Fibroblast of lung (primary cell): ENCODE measurements at regions not wholly inside any gene's neighbourhood (a gene's known extent, or its start where the extent isn't known, plus 50 kb on each side); places are given as distances from the start of the nearest gene placed in this dataset.

Experiments used
- DNase-seq, 2 donors: peaks; one replicate each; pipeline versions ENCODE4 v3.0.0 to v3.0.0-alpha.2; 2010; ENCODE audit warnings: low read depth in 2 of 2
- H2AFZ ChIP-seq: 2 replicates; pipeline ENCODE4 v1.5.1; 2012; ENCODE audit warnings: low read length, control low read depth, inconsistent platforms
- H3K27ac ChIP-seq: 2 replicates; pipeline ENCODE4 v1.5.1; 2011; ENCODE audit warnings: low read length, control low read depth; ENCODE audit not compliant: insufficient read depth
- H3K27me3 ChIP-seq: 2 replicates; pipeline ENCODE4 v1.5.1; 2011; ENCODE audit warnings: mild to moderate bottlenecking, low read length; ENCODE audit not compliant: control insufficient read depth, insufficient read depth
- H3K36me3 ChIP-seq: 2 replicates; pipeline ENCODE4 v1.5.1; 2011; ENCODE audit warnings: low read length; ENCODE audit not compliant: control insufficient read depth, insufficient read depth
- H3K4me1 ChIP-seq: 2 replicates; pipeline ENCODE4 v1.5.1; 2011; ENCODE audit warnings: low read length; ENCODE audit not compliant: control insufficient read depth, insufficient read depth; ENCODE audit errors: extremely low read depth
- H3K4me2 ChIP-seq: 2 replicates; pipeline ENCODE4 v1.5.1; 2011; ENCODE audit warnings: low read length, control low read depth; ENCODE audit not compliant: insufficient read depth; ENCODE audit errors: extremely low read depth
- H3K4me3 ChIP-seq, 4 experiments: fragments of 200-600 bp in 1 of 4; sonication (generic) in 1 of 4; replicated peaks in 1 of 4; 2 replicates each; pipeline ENCODE4 v1.5.1; 2011 to 2016; ENCODE audit warnings: low read length in 4 of 4, low read depth in 3 of 4, mild to moderate bottlenecking in 3 of 4, control low read depth in 2 of 4, inconsistent platforms in 1 of 4, mixed read lengths in 1 of 4; ENCODE audit not compliant: insufficient read depth in 1 of 4; ENCODE audit errors: control extremely low read depth in 1 of 4
- H3K79me2 ChIP-seq: 2 replicates; pipeline ENCODE4 v1.5.1; 2012; ENCODE audit warnings: mild to moderate bottlenecking, low read length, inconsistent platforms; ENCODE audit not compliant: control insufficient read depth, insufficient read depth
- H3K9ac ChIP-seq: 2 replicates; pipeline ENCODE4 v1.5.1; 2011; ENCODE audit warnings: mild to moderate bottlenecking, low read length, control low read depth; ENCODE audit not compliant: insufficient read depth
- H3K9me3 ChIP-seq: 2 replicates; pipeline ENCODE4 v1.5.1; 2012; ENCODE audit warnings: low read depth, low read length; ENCODE audit not compliant: control insufficient read depth, insufficient read depth
- H4K20me1 ChIP-seq: 2 replicates; pipeline ENCODE4 v1.5.1; 2011; ENCODE audit warnings: low read length; ENCODE audit not compliant: control insufficient read depth, insufficient read depth; ENCODE audit errors: extremely low read depth
- CTCF ChIP-seq, 2 donors: IDR thresholded peaks in 1 of 2; conservative IDR thresholded peaks in 1 of 2; 1 replicate in 1 of 2; 2 replicates in 1 of 2; pipeline ENCODE4 v1.5.1; 2011 to 2012; ENCODE audit warnings: low read length in 2 of 2, control low read depth in 1 of 2, inconsistent platforms in 1 of 2, low read depth in 1 of 2, mild to moderate bottlenecking in 1 of 2
- EZH2 ChIP-seq: IDR thresholded peaks from 2 replicates; pipeline ENCODE4 v1.5.1; 2012; ENCODE audit warnings: low read length, control low read depth, mild to moderate bottlenecking; ENCODE audit errors: missing control alignments

DNA sequence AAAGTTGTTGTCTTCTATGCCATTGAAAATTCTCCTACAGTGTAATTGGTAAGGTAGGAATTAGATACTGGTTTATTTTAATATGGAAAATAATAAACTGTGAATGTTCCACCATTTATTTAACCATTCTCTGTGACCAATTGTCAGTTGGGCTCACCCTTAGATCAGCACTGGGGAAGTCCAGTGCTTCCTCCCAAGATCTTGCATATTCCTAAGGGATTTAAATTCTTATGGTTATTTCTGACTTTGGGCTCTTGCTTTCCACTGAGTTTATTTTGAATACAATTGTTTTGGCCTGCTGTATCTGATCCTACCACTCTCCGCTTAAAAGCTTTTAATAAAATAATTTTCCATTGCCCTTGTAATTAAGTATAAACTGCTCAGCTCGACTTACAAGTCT is 137.4 kb downstream of the OR2K2 start:
- H3K4me2 ChIP-seq: no peak overlapping the region
- no peaks in the 10 kb centered on the region for H3K79me2 ChIP-seq
- TF ChIP-seq EZH2 (no peak), CTCF (conservative IDR thresholded peaks at IDR 0.05 in 1 of 2, IDR thresholded peaks at IDR 0.05 in 1 of 2; ENCODE audit: low read depth in 1 of 2, low read length in 2 of 2) (no peak)
- no peaks in the 10 kb centered on the region for H3K4me1 ChIP-seq
- H3K27ac ChIP-seq: no peak overlapping the region
- H3K9me3 ChIP-seq: no peaks in the 10 kb centered on the region
- H3K36me3 ChIP-seq: no peaks in the 10 kb centered on the region
- H2AFZ ChIP-seq: no peak overlapping the region
- H3K4me3 ChIP-seq: no peak overlapping the region
- no peak overlapping the region for H3K9ac ChIP-seq
- peaks cover 2% of the 10 kb centered on the region for H3K27me3 ChIP-seq
- DNase-seq: no peak
- H4K20me1 ChIP-seq: no peaks in the 10 kb centered on the region

DNA sequence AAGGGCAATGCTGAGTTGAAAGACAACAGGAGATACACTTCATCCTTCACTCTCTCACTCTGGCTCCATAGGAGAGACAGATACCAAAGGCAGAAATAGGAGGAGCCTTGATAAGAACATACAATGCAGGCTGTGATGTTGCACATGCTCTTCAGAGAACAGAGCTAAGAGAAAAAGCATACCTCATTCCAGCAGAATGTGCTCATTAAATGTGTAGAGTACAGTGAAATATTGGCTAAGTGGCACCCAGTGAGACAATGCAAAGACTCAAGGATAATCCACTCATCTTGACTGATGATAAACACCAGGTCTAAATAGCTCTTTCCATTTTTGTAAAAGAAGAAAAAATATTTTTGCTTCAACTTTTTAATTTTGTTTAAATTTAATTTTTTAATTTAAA is 139.7 kb downstream of the OR2K2 start:
- no peak for TF ChIP-seq CTCF (conservative IDR thresholded peaks at IDR 0.05 in 1 of 2, IDR thresholded peaks at IDR 0.05 in 1 of 2; ENCODE audit: low read depth in 1 of 2, low read length in 2 of 2)
- no peak for TF ChIP-seq EZH2
- H3K4me3 ChIP-seq: no peak overlapping the region
- no peak for DNase-seq
- peaks cover 2% of the 10 kb centered on the region for H3K27me3 ChIP-seq
- H3K9ac ChIP-seq: no peak overlapping the region
- H2AFZ ChIP-seq: no peak overlapping the region
- H3K79me2 ChIP-seq: no peaks in the 10 kb centered on the region
- H3K9me3 ChIP-seq: no peaks in the 10 kb centered on the region
- no peaks in the 10 kb centered on the region for H3K4me1 ChIP-seq
- H3K27ac ChIP-seq: no peak overlapping the region
- H3K4me2 ChIP-seq: no peak overlapping the region
- H4K20me1 ChIP-seq: no peaks in the 10 kb centered on the region
- no peaks in the 10 kb centered on the region for H3K36me3 ChIP-seq

- TF ChIP-seq EZH2 (no peak), CTCF (conservative IDR thresholded peaks at IDR 0.05 in 1 of 2, IDR thresholded peaks at IDR 0.05 in 1 of 2; ENCODE audit: low read depth in 1 of 2, low read length in 2 of 2) (no peak)
- peak in 1 of 2 donors; percentile 56 for DNase-seq
- H3K27ac ChIP-seq: no peak overlapping the region
These were observed 142.6 kb downstream of the OR2K2 start for GRCh38 chr9:111187376-111187775.

More at GRCh38 chr9:111187376-111187775, 142.6 kb downstream of the OR2K2 start:
- Histone ChIP-seq H3K4me1 (no peaks in the 10 kb centered on the region), H3K4me3 (no peak overlapping the region), H2AFZ (no peak overlapping the region), H3K4me2 (no peak overlapping the region), H3K27me3 (no peaks in the 10 kb centered on the region), H3K9ac (no peak overlapping the region), H3K9me3 (no peaks in the 10 kb centered on the region), H3K79me2 (no peaks in the 10 kb centered on the region), H4K20me1 (no peaks in the 10 kb centered on the region), H3K36me3 (no peaks in the 10 kb centered on the region)
